Activated CD4-positive, alpha-beta T cell treated with anti-CD3 and anti-CD28 coated beads, Interleukin-2, amount 10 ng/mL, durations not matched to agents 24 days and 14 days (primary cell): ENCODE measurements at regions not wholly inside any gene's neighbourhood (a gene's known extent, or its start where the extent isn't known, plus 50 kb on each side); places are given as distances from the start of the nearest gene placed in this dataset.
"Not testable (repeated sequence)": the region's sequence is repeated elsewhere in the genome, so short reads cannot be mapped to it uniquely, and the experiment has no call there.

Experiments used
- DNase-seq: peaks from one replicate; pipeline ENCODE4 v3.0.0; 2022
- H3K27ac Mint-ChIP-seq: one replicate; pipeline ENCODE4 v1.8.0; 2022; ENCODE audit warnings: mild to moderate bottlenecking, mixed read lengths
- H3K27me3 Mint-ChIP-seq: one replicate; pipeline ENCODE4 v1.8.0; 2022; ENCODE audit warnings: mixed read lengths
- H3K36me3 Mint-ChIP-seq: one replicate; pipeline ENCODE4 v1.8.0; 2022; ENCODE audit warnings: low read depth, mild to moderate bottlenecking, mixed read lengths
- H3K4me1 Mint-ChIP-seq: one replicate; pipeline ENCODE4 v1.8.0; 2021; ENCODE audit warnings: mixed read lengths
- H3K4me3 Mint-ChIP-seq: one replicate; pipeline ENCODE4 v1.8.0; 2022; ENCODE audit warnings: mild to moderate bottlenecking, moderate library complexity, mixed read lengths
- H3K9me3 Mint-ChIP-seq: one replicate; pipeline ENCODE4 v1.8.0; 2021; ENCODE audit warnings: mixed read lengths
- intact Hi-C: fragments of 100-400 bp; cut with micrococcal nuclease; formaldehyde crosslinking; loops from one replicate; pipeline ENCODE4 v1.15.1; 2023

GRCh38 chr1:192459467-192459866 is 116.1 kb upstream of the RGS1 start:
- intact Hi-C loops: no loop called here
- no peaks in the 10 kb centered on the region for H3K36me3 Mint-ChIP-seq
- peaks cover 14% of the 10 kb centered on the region for H3K27me3 Mint-ChIP-seq
- H3K27ac Mint-ChIP-seq: no peak overlapping the region
- no peak overlapping the region for H3K4me3 Mint-ChIP-seq
- no peak for DNase-seq
- H3K9me3 Mint-ChIP-seq: no peaks in the 10 kb centered on the region
- no peaks in the 10 kb centered on the region for H3K4me1 Mint-ChIP-seq

GRCh38 chr1:192461684-192462083 is 113.9 kb upstream of the RGS1 start:
- no peaks in the 10 kb centered on the region for H3K9me3 Mint-ChIP-seq
- H3K36me3 Mint-ChIP-seq: no peaks in the 10 kb centered on the region
- peaks cover 18% of the 10 kb centered on the region for H3K27me3 Mint-ChIP-seq
- no peak overlapping the region for H3K27ac Mint-ChIP-seq
- H3K4me1 Mint-ChIP-seq: no peaks in the 10 kb centered on the region
- DNase-seq: no peak
- H3K4me3 Mint-ChIP-seq: no peak overlapping the region
- intact Hi-C loops: no loop called here

- intact Hi-C loops: no loop called here
Observed at GRCh38 chr1:192462616-192463015, 113.0 kb upstream of the RGS1 start.

DNA sequence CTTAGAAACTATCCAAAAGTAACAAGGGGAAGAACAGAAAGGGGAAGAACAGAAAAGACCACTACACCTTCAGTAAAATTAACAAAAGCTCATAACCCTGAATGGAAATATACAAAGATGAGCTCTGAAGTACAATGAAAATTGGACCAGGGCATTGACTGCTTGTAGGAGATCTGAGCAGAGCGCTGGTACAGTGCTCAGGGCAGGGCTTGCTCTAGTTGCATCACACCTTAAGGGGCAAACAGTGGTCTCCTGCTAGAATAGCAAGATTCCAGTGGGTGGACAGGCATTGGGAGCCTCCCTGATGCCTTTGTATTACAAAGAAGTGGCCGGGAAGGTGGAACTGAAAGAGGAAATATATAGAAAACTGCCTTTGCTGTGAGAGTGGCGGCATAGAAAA is 111.9 kb upstream of the RGS1 start:
- no peaks in the 10 kb centered on the region for H3K4me1 Mint-ChIP-seq
- DNase-seq: no peak
- H3K4me3 Mint-ChIP-seq: no peak overlapping the region
- no peak overlapping the region for H3K27ac Mint-ChIP-seq
- peaks cover 28% of the 10 kb centered on the region for H3K27me3 Mint-ChIP-seq
- H3K9me3 Mint-ChIP-seq: no peaks in the 10 kb centered on the region
- H3K36me3 Mint-ChIP-seq: no peaks in the 10 kb centered on the region
- intact Hi-C loops: no loop called here

More at GRCh38 chr1:192462616-192463015, 113.0 kb upstream of the RGS1 start:
- Mint-ChIP-seq H3K27ac (no peak overlapping the region), H3K4me3 (no peak overlapping the region), H3K27me3 (peaks cover 22% of the 10 kb centered on the region), H3K9me3 (no peaks in the 10 kb centered on the region), H3K4me1 (no peaks in the 10 kb centered on the region), H3K36me3 (no peaks in the 10 kb centered on the region)
- DNase-seq: no peak

GRCh38 chr1:192465221-192465620 is 110.4 kb upstream of the RGS1 start:
- H3K9me3 Mint-ChIP-seq, H3K27ac Mint-ChIP-seq, H3K4me3 Mint-ChIP-seq, DNase-seq, H3K36me3 Mint-ChIP-seq, intact Hi-C loops, H3K4me1 Mint-ChIP-seq: not testable (repeated sequence)
- peaks cover 40% of the 10 kb centered on the region for H3K27me3 Mint-ChIP-seq

GRCh38 chr1:192474080-192474683 is 101.4 kb upstream of the RGS1 start:
- H3K36me3 Mint-ChIP-seq: no peaks in the 10 kb centered on the region
- intact Hi-C loops: loop anchor here (1.0 to 5.0 kb wide), 3 partner anchors 135 to 543 kb away; partner anchors contain the start of gene RGS2
- H3K4me1 Mint-ChIP-seq: no peaks in the 10 kb centered on the region
- no peak overlapping the region for H3K27ac Mint-ChIP-seq
- DNase-seq: peak; percentile 72
- no peak overlapping the region for H3K4me3 Mint-ChIP-seq
- no peaks in the 10 kb centered on the region for H3K9me3 Mint-ChIP-seq
- peaks cover 15% of the 10 kb centered on the region for H3K27me3 Mint-ChIP-seq

DNA sequence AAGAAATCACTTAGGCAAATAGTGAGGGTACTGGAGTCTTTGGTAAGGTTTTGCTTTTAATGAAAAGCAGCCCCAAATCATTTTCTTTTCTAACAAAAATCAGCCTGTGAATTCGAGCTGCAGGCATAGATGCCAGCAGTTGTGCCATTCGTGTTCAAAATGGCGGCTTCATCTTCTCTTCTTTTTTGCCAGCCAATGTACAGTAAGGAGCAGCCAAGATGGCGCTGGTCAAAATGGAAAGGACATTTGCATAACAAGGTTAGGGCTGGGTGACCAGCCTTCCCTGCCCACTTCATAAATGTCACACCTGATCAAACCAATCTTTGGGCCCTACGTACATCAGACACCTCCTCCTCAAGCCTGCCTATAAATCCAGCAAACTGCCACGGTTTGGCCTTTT is 100.2 kb upstream of the RGS1 start:
- Mint-ChIP-seq H3K4me3 (no peak overlapping the region), H3K27ac (no peak overlapping the region), H3K27me3 (peaks cover 9% of the 10 kb centered on the region), H3K36me3 (no peaks in the 10 kb centered on the region), H3K4me1 (peaks cover 2% of the 10 kb centered on the region), H3K9me3 (no peaks in the 10 kb centered on the region)
- intact Hi-C loops: loop anchor here (2.0 to 5.0 kb wide), 2 partner anchors 333 to 1822 kb away; partner anchors contain the start of gene RGS2
- DNase-seq: no peak

DNA sequence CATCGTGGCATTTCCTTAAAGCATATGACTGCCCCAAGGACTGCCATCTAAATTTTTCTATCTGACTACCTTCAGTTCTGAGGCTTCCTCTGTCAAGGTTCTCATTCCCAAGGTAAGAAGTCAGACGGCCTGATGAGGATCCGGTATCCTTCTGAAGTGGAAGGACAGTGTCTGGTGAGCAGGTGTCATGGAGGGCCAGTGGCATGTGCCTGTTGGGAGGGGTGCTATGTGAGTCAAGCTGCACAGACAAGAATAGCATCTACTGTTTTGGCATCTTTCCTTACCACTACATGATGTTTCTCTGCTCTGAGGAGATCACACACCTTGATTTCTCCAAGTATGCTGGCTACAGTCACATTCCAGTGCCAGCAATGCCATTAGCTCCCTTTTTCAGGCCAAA is 99.6 kb upstream of the RGS1 start:
- no peak overlapping the region for H3K27ac Mint-ChIP-seq
- no peaks in the 10 kb centered on the region for H3K9me3 Mint-ChIP-seq
- no peak for DNase-seq
- peaks cover 7% of the 10 kb centered on the region for H3K27me3 Mint-ChIP-seq
- intact Hi-C loops: loop anchor here (2.0 to 5.0 kb wide), 3 partner anchors 41 to 1821 kb away; partner anchors contain the start of gene RGS2
- H3K4me1 Mint-ChIP-seq: peaks cover 2% of the 10 kb centered on the region
- H3K4me3 Mint-ChIP-seq: no peak overlapping the region
- no peaks in the 10 kb centered on the region for H3K36me3 Mint-ChIP-seq

GRCh38 chr1:192476802-192477298 is 98.7 kb upstream of the RGS1 start:
- H3K36me3 Mint-ChIP-seq: no peaks in the 10 kb centered on the region
- H3K9me3 Mint-ChIP-seq: no peaks in the 10 kb centered on the region
- H3K27ac Mint-ChIP-seq: no peak overlapping the region
- intact Hi-C loops: loop anchor here (1.0 to 5.0 kb wide), 3 partner anchors 40 to 1820 kb away; no protein-coding TSS in a partner anchor
- peaks cover 2% of the 10 kb centered on the region for H3K4me1 Mint-ChIP-seq
- H3K4me3 Mint-ChIP-seq: no peak overlapping the region
- DNase-seq: no peak
- peaks cover 7% of the 10 kb centered on the region for H3K27me3 Mint-ChIP-seq

GRCh38 chr1:192477630-192478029 is 97.9 kb upstream of the RGS1 start:
- no peak for DNase-seq
- Mint-ChIP-seq H3K4me3 (no peak overlapping the region), H3K36me3 (no peaks in the 10 kb centered on the region), H3K4me1 (peaks cover 2% of the 10 kb centered on the region), H3K27me3 (peaks cover 7% of the 10 kb centered on the region), H3K27ac (no peak overlapping the region), H3K9me3 (no peaks in the 10 kb centered on the region)
- intact Hi-C loops: loop anchor here (1.0 to 5.0 kb wide), 3 partner anchors 39 to 1820 kb away; no protein-coding TSS in a partner anchor

GRCh38 chr1:192485692-192486436 is 89.7 kb upstream of the RGS1 start:
- H3K4me1 Mint-ChIP-seq: peaks cover 5% of the 10 kb centered on the region
- H3K27me3 Mint-ChIP-seq: no peaks in the 10 kb centered on the region
- no peak overlapping the region for H3K4me3 Mint-ChIP-seq
- DNase-seq: no peak
- no peaks in the 10 kb centered on the region for H3K9me3 Mint-ChIP-seq
- no peak overlapping the region for H3K27ac Mint-ChIP-seq
- intact Hi-C loops: no loop called here
- no peaks in the 10 kb centered on the region for H3K36me3 Mint-ChIP-seq

DNA sequence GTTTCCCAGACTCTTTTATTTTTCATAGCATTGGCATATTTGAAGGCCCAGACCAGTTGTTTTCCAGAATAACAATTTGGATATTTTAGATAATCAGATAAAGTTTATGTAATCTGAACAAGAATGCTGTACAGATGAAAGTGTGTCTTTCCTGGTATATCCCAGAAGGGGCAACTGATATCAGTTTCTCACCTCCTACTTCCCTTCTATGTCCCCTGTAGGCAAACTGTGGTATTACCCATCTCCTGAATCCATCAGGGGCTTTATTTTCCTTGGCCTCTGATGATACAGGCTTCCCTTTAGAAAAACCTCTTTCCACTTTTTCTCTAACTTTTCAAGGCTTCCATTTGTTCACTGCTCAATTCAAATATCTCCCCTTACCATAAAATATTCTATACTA is 87.5 kb upstream of the RGS1 start:
- H3K36me3 Mint-ChIP-seq: no peaks in the 10 kb centered on the region
- no peak for DNase-seq
- H3K27me3 Mint-ChIP-seq: no peaks in the 10 kb centered on the region
- H3K4me1 Mint-ChIP-seq: peaks cover 5% of the 10 kb centered on the region
- no peak overlapping the region for H3K27ac Mint-ChIP-seq
- H3K4me3 Mint-ChIP-seq: no peak overlapping the region
- intact Hi-C loops: no loop called here
- H3K9me3 Mint-ChIP-seq: no peaks in the 10 kb centered on the region

DNA sequence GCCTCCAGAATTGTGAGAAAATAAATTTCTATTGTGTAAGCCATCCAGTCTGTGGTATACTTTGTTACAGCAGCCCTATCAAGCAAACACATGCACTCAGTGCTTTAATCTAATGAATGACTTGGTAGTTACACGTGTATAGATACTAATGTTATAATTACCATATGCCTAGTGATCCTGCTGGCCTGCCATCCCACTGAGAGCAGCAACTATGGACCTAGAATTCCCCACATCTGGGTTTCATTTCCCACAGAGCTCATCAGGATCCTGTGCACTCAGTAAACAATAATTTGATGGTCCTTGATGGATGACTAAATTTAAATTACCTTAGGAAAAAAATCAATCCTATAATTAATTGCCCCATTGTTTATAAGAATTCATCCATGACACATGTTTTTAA is 86.5 kb upstream of the RGS1 start:
- DNase-seq: no peak
- H3K27ac Mint-ChIP-seq: no peak overlapping the region
- H3K36me3 Mint-ChIP-seq: no peaks in the 10 kb centered on the region
- H3K27me3 Mint-ChIP-seq: no peaks in the 10 kb centered on the region
- no peaks in the 10 kb centered on the region for H3K9me3 Mint-ChIP-seq
- no peak overlapping the region for H3K4me3 Mint-ChIP-seq
- intact Hi-C loops: no loop called here
- H3K4me1 Mint-ChIP-seq: peaks cover 5% of the 10 kb centered on the region

- Mint-ChIP-seq H3K36me3 (no peaks in the 10 kb centered on the region), H3K4me3 (no peak overlapping the region), H3K9me3 (no peaks in the 10 kb centered on the region), H3K27ac (no peak overlapping the region), H3K4me1 (peaks cover 5% of the 10 kb centered on the region), H3K27me3 (no peaks in the 10 kb centered on the region)
- peak; percentile 71 for DNase-seq
- intact Hi-C loops: no loop called here
Observed at GRCh38 chr1:192489748-192490147, 85.8 kb upstream of the RGS1 start.
